ENCODE measurements at regions not wholly inside any gene's neighbourhood (a gene's known extent, or its start where the extent isn't known, plus 50 kb on each side); places are given as distances from the start of the nearest gene placed in this dataset.

DNA sequence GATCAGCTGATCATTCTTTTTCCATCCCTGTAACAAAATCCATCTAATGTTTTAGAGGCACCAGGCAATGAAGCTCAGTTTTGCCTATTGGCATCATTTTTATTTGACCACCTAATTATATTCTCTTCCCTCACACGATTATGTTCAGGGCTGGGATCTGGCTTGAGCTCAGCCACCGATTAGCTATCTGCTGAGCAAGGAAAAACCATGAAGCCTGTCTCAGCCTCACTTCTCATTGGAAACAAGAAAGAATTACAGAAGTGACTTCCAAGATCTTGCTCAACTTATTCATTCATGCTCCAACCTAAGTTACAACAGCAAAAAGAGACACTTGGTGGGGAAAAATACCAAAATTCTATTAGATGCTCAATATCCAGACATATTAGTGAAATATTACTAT is 139.0 kb upstream of the SH3BP4 start:
- Histone ChIP-seq H3K9ac (ENCODE audit: low read length) (no peak overlapping the region), H3K27me3 (ENCODE audit: control insufficient read depth in 1 of 2, insufficient read depth in 2 of 2, low read length in 2 of 2) (no peaks in the 10 kb centered on the region), H3K27ac (ENCODE audit: low read depth, low read length) (no peak overlapping the region), H3K36me3 (ENCODE audit: insufficient read depth, low read length) (no peaks in the 10 kb centered on the region), H3K4me3 (ENCODE audit: low read depth in 1 of 2, low read length in 2 of 2) (no peak overlapping the region), H3K4me1 (ENCODE audit: insufficient read depth, low read length) (no peaks in the 10 kb centered on the region), H3K9me3 (ENCODE audit: low read length) (no peaks in the 10 kb centered on the region)

GRCh38 chr2:234808907-234809306 is 142.9 kb upstream of the SH3BP4 start:
- no peaks in the 10 kb centered on the region for H3K4me1 ChIP-seq (ENCODE audit: insufficient read depth, low read length)
- H3K9me3 ChIP-seq (ENCODE audit: low read length) = no peaks in the 10 kb centered on the region
- no peak overlapping the region for H3K9ac ChIP-seq (ENCODE audit: low read length)
- no peaks in the 10 kb centered on the region for H3K27me3 ChIP-seq (ENCODE audit: control insufficient read depth in 1 of 2, insufficient read depth in 2 of 2, low read length in 2 of 2)
- H3K36me3 ChIP-seq (ENCODE audit: insufficient read depth, low read length) = no peaks in the 10 kb centered on the region
- no peak overlapping the region for H3K27ac ChIP-seq (ENCODE audit: low read depth, low read length)
- H3K4me3 ChIP-seq (ENCODE audit: low read depth in 1 of 2, low read length in 2 of 2) = no peak overlapping the region

GRCh38 chr2:234806818-234807217 is 145.0 kb upstream of the SH3BP4 start:
- Histone ChIP-seq H3K27ac (ENCODE audit: low read depth, low read length) (no peak overlapping the region), H3K9me3 (ENCODE audit: low read length) (no peaks in the 10 kb centered on the region), H3K9ac (ENCODE audit: low read length) (no peak overlapping the region), H3K4me1 (ENCODE audit: insufficient read depth, low read length) (no peaks in the 10 kb centered on the region), H3K27me3 (ENCODE audit: control insufficient read depth in 1 of 2, insufficient read depth in 2 of 2, low read length in 2 of 2) (no peaks in the 10 kb centered on the region), H3K4me3 (ENCODE audit: low read depth in 1 of 2, low read length in 2 of 2) (no peak overlapping the region), H3K36me3 (ENCODE audit: insufficient read depth, low read length) (no peaks in the 10 kb centered on the region)

DNA sequence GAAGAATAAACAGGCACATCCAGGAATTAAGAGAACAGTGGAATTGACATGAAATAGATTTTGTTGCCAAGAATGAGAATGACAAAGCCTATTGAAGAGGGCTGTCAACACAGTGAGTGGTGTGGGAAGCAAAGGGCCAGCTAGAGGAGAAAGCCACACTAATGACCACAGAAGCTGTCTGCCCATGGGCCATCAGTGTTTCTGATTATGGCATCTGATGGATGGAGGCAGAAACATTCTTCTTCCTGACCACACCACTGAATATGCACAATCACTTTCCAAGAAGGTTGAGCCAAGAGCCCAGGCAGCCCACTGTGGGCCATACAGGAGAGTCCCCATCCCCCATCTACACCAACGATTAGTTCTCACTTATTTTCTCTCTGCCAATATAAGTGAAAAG is 146.0 kb upstream of the SH3BP4 start:
- H3K9ac ChIP-seq (ENCODE audit: low read length) = no peak overlapping the region
- H3K4me1 ChIP-seq (ENCODE audit: insufficient read depth, low read length) = no peaks in the 10 kb centered on the region
- H3K4me3 ChIP-seq (ENCODE audit: low read depth in 1 of 2, low read length in 2 of 2) = no peak overlapping the region
- no peaks in the 10 kb centered on the region for H3K36me3 ChIP-seq (ENCODE audit: insufficient read depth, low read length)
- no peak overlapping the region for H3K27ac ChIP-seq (ENCODE audit: low read depth, low read length)
- no peaks in the 10 kb centered on the region for H3K9me3 ChIP-seq (ENCODE audit: low read length)
- no peaks in the 10 kb centered on the region for H3K27me3 ChIP-seq (ENCODE audit: control insufficient read depth in 1 of 2, insufficient read depth in 2 of 2, low read length in 2 of 2)

DNA sequence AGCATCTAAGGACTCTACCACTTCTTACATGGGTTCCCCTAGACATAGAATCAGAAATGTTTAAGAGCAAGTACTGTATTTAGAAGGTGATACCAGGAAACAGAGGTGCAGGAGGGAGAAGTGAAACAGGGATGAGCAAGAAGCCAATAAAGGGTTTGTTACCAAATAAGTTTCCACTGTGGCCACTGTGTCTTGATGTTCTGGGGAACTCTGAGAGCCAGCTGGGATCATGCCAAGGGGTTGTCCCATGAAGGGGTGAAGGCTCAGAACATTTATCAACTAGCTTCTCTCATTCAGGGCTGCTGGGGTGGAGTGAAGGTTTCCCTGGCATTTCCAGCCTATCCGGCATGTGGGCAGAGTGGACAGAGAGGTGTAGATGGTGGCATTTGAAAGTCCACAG is 147.1 kb upstream of the SH3BP4 start:
- H3K4me1 ChIP-seq (ENCODE audit: insufficient read depth, low read length) = no peaks in the 10 kb centered on the region
- H3K9ac ChIP-seq (ENCODE audit: low read length) = no peak overlapping the region
- H3K4me3 ChIP-seq (ENCODE audit: low read depth in 1 of 2, low read length in 2 of 2) = no peak overlapping the region
- H3K36me3 ChIP-seq (ENCODE audit: insufficient read depth, low read length) = no peaks in the 10 kb centered on the region
- no peaks in the 10 kb centered on the region for H3K27me3 ChIP-seq (ENCODE audit: control insufficient read depth in 1 of 2, insufficient read depth in 2 of 2, low read length in 2 of 2)
- H3K9me3 ChIP-seq (ENCODE audit: low read length) = no peaks in the 10 kb centered on the region
- H3K27ac ChIP-seq (ENCODE audit: low read depth, low read length) = no peak overlapping the region

DNA sequence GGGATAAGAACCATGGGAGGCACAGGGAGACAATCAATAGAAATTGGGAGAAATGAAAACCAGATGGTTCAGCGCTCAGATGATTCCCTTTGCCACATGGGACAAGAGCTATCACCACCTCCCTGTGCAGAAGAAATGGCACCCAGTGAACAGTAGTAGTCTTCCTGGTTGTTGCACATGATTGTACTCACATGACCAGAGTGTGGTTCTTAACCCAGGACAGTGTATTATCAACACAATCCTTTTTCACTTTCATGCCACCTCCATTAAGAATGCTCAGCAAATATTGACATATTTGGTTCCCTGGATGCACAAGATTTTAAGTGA is 149.0 kb upstream of the SH3BP4 start:
- Histone ChIP-seq H3K27me3 (ENCODE audit: control insufficient read depth in 1 of 2, insufficient read depth in 2 of 2, low read length in 2 of 2) (no peaks in the 10 kb centered on the region), H3K27ac (ENCODE audit: low read depth, low read length) (no peak overlapping the region), H3K9ac (ENCODE audit: low read length) (no peak overlapping the region), H3K36me3 (ENCODE audit: insufficient read depth, low read length) (no peaks in the 10 kb centered on the region), H3K4me1 (ENCODE audit: insufficient read depth, low read length) (no peaks in the 10 kb centered on the region), H3K4me3 (ENCODE audit: low read depth in 1 of 2, low read length in 2 of 2) (no peak overlapping the region), H3K9me3 (ENCODE audit: low read length) (no peaks in the 10 kb centered on the region)

GRCh38 chr2:234802071-234802844 is 149.6 kb upstream of the SH3BP4 start:
- Histone ChIP-seq H3K27me3 (ENCODE audit: control insufficient read depth in 1 of 2, insufficient read depth in 2 of 2, low read length in 2 of 2) (no peaks in the 10 kb centered on the region), H3K9me3 (ENCODE audit: low read length) (no peaks in the 10 kb centered on the region)

GRCh38 chr2:234797566-234798250 is 154.1 kb upstream of the SH3BP4 start:
- H3K4me3 ChIP-seq (ENCODE audit: low read depth in 1 of 2, low read length in 2 of 2) = no peak overlapping the region
- no peak overlapping the region for H3K9ac ChIP-seq (ENCODE audit: low read length)
- no peaks in the 10 kb centered on the region for H3K9me3 ChIP-seq (ENCODE audit: low read length)
- no peak overlapping the region for H3K27ac ChIP-seq (ENCODE audit: low read depth, low read length)
- no peaks in the 10 kb centered on the region for H3K4me1 ChIP-seq (ENCODE audit: insufficient read depth, low read length)
- H3K27me3 ChIP-seq (ENCODE audit: control insufficient read depth in 1 of 2, insufficient read depth in 2 of 2, low read length in 2 of 2) = no peaks in the 10 kb centered on the region
- H3K36me3 ChIP-seq (ENCODE audit: insufficient read depth, low read length) = no peaks in the 10 kb centered on the region

More at GRCh38 chr2:234802071-234802844, 149.6 kb upstream of the SH3BP4 start:
- no peak overlapping the region for H3K4me3 ChIP-seq (ENCODE audit: low read depth in 1 of 2, low read length in 2 of 2)
- H3K4me1 ChIP-seq (ENCODE audit: insufficient read depth, low read length) = no peaks in the 10 kb centered on the region
- H3K27ac ChIP-seq (ENCODE audit: low read depth, low read length) = no peak overlapping the region
- H3K36me3 ChIP-seq (ENCODE audit: insufficient read depth, low read length) = no peaks in the 10 kb centered on the region
- H3K9ac ChIP-seq (ENCODE audit: low read length) = no peak overlapping the region

GRCh38 chr2:234796045-234796591 is 155.7 kb upstream of the SH3BP4 start:
- Histone ChIP-seq H3K4me3 (ENCODE audit: low read depth in 1 of 2, low read length in 2 of 2) (no peak overlapping the region), H3K36me3 (ENCODE audit: insufficient read depth, low read length) (no peaks in the 10 kb centered on the region), H3K27me3 (ENCODE audit: control insufficient read depth in 1 of 2, insufficient read depth in 2 of 2, low read length in 2 of 2) (no peaks in the 10 kb centered on the region), H3K9me3 (ENCODE audit: low read length) (no peaks in the 10 kb centered on the region), H3K4me1 (ENCODE audit: insufficient read depth, low read length) (no peaks in the 10 kb centered on the region), H3K9ac (ENCODE audit: low read length) (no peak overlapping the region), H3K27ac (ENCODE audit: low read depth, low read length) (no peak overlapping the region)

GRCh38 chr2:234795272-234795920 is 156.4 kb upstream of the SH3BP4 start:
- no peaks in the 10 kb centered on the region for H3K36me3 ChIP-seq (ENCODE audit: insufficient read depth, low read length)
- H3K4me3 ChIP-seq (ENCODE audit: low read depth in 1 of 2, low read length in 2 of 2) = no peak overlapping the region
- H3K27ac ChIP-seq (ENCODE audit: low read depth, low read length) = no peak overlapping the region
- H3K27me3 ChIP-seq (ENCODE audit: control insufficient read depth in 1 of 2, insufficient read depth in 2 of 2, low read length in 2 of 2) = no peaks in the 10 kb centered on the region
- no peak overlapping the region for H3K9ac ChIP-seq (ENCODE audit: low read length)
- no peaks in the 10 kb centered on the region for H3K4me1 ChIP-seq (ENCODE audit: insufficient read depth, low read length)
- H3K9me3 ChIP-seq (ENCODE audit: low read length) = no peaks in the 10 kb centered on the region

DNA sequence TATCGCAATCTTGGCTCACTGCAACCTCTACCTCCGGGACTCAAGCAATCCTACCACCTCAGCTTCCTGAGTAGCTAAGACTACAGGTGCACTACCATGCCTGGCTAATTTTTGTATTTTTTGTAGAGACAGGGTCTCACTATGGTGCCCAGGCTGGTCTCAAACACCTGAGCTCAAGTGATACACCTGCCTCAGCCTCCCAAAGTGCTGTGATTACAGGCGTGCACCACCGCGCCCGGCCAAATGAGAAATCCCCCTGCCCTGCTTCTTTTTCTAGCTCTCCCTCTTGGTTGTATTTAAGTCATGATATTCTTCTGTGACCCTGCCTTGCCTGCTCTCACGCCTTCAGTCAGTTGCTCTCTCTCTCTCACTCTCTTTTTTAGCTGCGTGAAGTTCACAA is 157.0 kb upstream of the SH3BP4 start:
- no peaks in the 10 kb centered on the region for H3K4me1 ChIP-seq (ENCODE audit: insufficient read depth, low read length)
- no peak overlapping the region for H3K9ac ChIP-seq (ENCODE audit: low read length)
- H3K4me3 ChIP-seq (ENCODE audit: low read depth in 1 of 2, low read length in 2 of 2) = no peak overlapping the region
- H3K27me3 ChIP-seq (ENCODE audit: control insufficient read depth in 1 of 2, insufficient read depth in 2 of 2, low read length in 2 of 2) = no peaks in the 10 kb centered on the region
- H3K27ac ChIP-seq (ENCODE audit: low read depth, low read length) = no peak overlapping the region
- no peaks in the 10 kb centered on the region for H3K9me3 ChIP-seq (ENCODE audit: low read length)
- no peaks in the 10 kb centered on the region for H3K36me3 ChIP-seq (ENCODE audit: insufficient read depth, low read length)
